ENCODE measurements at regions not wholly inside any gene's neighbourhood (a gene's known extent, or its start where the extent isn't known, plus 50 kb on each side); places are given as distances from the start of the nearest gene placed in this dataset.

GRCh38 chr3:59126446-59126845 is 76.6 kb upstream of the CFAP20DC start:
- TF ChIP-seq CTCF (IDR thresholded peaks at IDR 0.05; ENCODE audit: poor library complexity, severe bottlenecking) (no peak), EZH2 (IDR thresholded peaks at IDR 0.05; ENCODE audit: borderline replicate concordance, insufficient read depth, low read length, poor library complexity, severe bottlenecking) (no peak), EP300 (conservative IDR thresholded peaks at IDR 0.05; ENCODE audit: poor library complexity, severe bottlenecking) (no peak)

Measured in neural cell (in vitro differentiated cells).